ENCODE measurements at regions not wholly inside any gene's neighbourhood (a gene's known extent, or its start where the extent isn't known, plus 50 kb on each side); places are given as distances from the start of the nearest gene placed in this dataset.
A peak's percentile ranks its signal among the peaks of the same experiment; 100 is the strongest.

DNA sequence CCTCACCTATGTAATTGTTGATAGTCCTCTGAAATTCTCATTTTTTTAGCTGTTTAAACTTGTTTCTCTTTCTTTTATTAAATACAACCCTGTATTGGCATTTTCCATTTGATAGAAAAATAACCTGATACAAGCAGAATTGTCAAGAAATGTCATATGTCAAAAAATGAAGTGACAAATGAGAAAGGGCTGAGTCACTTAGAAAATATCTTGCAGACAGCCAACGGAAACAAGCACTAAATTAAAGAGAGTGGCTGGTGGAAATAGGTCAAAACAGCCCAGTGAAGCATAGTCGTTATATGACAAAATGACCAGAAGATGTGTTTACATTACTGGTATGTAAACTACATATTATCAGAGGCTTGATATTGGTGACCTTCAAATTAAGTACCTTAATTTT, 484.4 kb downstream of the PLA2G4A start:
- no peak for DNase-seq (ENCODE audit: low read depth)

DNA sequence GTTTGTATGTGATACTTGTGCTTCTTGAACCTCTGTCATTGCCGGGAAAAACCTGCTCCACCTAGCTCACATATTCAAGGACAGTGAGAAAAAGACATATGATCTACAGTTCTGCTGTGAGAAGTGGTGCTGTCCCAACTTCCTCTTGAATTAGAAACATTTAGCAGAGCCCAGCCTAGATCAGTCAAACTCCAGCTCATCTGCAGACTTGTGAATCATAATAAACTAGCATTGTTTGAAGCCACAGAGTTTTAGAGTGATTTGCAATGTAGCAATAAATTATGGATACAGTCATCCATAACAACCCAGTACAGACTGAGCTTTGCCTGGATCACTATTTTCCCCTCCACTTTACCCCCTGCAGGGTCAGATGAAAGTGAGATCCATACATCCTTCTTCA, 497.8 kb downstream of the PLA2G4A start:
- no peak for DNase-seq (ENCODE audit: low read depth)

DNA sequence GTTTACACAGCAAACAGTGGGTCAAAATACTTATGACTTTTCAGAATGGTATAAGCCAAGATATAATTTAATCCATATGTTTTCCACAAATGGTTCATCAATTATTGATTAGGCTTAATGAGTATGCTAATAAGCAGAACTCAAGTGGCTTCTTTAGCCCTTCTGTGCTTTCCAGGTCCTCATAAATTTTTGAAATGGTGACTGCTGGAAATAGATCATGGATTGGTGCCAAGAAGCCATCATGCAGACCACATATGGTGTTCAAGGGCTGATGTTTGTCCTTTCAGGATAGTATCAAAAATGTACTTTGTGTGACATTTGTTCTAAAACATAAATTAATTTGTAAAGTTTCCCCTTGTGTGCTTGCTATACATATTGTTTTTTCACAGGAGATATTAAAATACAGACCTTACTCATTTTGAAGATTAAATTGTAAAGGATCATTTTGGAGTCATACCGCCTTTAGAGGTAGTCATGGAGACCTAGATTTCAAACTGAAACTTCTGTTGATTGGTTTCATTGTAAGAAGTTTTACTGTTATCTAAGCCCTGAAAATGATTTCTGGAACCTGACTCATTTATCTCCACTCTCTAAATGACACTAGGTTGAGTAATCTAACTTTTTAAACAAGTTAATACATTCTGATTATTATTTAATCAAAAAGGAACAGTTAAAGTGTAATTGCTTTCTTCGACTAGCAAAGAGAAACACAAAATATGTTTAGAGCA, 507.9 kb downstream of the PLA2G4A start:
- no peak for DNase-seq (ENCODE audit: low read depth)

DNA sequence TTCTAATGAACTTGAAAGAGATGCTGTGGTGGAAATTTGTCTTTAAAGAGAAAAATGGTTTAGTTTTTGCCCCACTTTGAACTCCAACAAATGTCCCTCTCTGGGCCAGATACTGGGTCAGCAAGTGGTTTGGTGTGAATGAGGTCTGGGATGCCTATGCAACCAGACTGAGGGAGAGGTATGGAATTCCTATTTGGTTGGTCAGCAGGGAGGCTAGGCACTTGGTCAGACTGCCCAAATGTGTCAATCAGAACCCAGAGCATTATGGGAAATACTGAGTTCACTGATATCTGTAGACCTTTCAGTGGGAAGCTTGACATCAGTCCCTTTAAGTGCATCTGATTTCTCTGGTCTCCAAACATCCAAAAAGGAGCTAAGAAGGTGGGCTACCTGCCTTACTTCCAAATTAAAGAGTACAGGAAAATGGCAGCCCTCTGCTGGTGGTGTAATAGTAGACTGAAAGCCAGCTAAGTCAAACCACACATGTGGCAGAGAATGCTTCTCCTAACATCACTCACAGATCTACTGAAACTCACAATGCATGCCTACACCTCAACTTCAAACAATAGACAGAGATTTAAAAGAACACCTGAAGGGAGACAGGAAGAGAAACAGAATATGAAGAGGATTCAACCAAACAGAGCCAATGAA, 510.1 kb downstream of the PLA2G4A start:
- DNase-seq (ENCODE audit: low read depth), result no peak

DNA sequence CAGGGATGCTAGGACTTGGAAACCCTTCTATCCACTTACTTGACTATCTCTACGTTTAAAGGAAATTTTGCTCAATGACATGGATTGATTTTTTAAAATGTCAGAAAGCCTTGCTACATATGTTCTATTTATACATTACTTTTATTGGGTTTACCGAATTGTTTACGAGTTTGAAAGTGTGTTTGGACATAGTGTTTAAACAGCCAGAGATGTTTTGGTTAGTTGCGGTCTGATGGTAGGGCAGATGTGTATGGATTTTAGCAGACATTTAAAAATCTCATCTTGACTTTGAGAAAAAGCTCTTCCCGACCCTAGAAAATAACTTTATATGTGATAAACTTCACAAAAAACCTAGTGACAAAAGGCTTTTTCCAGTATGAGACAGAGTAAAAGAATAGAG, 513.7 kb downstream of the PLA2G4A start:
- no peak for DNase-seq (ENCODE audit: low read depth)

DNA sequence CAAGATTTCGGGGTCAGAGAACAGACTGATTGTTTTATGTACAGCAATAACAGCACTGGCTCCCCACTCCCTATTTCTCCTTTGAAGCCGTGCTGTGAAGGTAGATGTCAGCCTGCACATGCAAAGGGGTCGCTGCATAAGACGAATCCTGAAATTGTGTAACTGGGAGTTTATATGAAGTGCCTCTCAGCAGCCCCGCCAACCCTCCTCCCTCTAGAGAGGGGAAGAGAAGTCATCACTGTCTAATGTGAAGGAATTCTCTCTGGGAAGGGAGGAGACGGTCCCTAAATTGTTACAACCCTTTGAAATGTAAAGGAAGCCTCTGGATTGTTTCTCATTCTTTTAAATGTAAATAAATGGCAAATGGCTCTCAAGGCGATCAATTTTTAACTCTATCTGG, 545.3 kb downstream of the PLA2G4A start:
- DNase-seq (ENCODE audit: low read depth), result no peak

DNA sequence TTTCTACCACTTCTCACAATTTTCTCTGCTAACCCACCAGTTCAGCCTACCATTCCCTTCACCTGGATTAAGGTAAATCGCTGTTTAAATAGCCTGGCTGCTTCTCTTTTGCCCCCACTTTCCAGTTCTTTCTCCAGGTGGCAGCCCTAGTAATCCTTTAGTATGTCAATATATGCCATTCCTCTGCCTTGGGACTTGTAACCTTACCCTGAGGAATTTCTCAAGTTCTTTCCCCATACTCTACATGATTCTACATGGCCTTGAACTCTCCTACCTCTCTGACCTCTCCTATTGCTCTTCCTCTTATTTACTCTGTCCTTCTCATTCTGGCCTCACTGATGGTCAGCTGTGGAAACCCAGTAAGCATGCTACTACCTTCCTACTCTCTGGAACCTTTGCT, 546.0 kb downstream of the PLA2G4A start:
- no peak for DNase-seq (ENCODE audit: low read depth)

DNA sequence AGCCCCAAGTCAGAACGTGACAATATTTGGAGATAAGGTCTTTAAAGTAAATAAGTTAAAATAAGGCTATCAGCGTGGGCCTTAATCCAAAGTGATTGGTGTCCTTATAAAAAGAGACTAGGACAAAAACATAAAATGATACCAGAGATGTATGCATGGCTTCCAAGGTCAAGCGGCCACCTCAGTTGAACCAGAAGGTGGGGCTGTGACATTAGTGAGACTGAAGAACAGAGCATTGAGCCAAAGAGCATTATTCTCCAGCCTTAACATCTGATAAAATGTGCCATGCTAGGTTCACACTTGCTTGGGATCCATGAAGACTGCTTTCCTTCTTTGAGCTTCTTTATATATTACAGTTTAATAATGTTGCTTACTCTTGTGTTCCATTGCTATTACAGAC, 554.6 kb downstream of the PLA2G4A start:
- DNase-seq (ENCODE audit: low read depth), result no peak

DNA sequence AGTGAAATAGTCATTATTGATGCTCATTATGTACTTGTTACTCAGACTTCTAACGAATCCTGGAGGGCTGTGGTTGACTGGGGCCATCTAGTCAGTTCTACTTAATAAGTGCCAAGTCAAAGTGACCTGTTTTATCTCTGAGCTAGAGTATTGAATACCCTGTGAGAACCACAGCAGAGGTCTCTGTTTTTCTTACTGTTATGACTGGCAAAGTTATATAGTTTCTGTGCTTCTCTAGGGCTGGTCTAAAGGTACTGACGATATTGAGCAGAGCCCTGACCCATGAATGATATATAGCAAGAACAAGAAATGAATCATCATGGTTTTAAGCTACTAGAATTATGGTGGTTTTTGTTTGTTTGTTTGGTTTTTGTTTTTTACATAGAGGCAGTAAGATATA, 555.8 kb downstream of the PLA2G4A start:
- DNase-seq (ENCODE audit: low read depth), result no peak

DNA sequence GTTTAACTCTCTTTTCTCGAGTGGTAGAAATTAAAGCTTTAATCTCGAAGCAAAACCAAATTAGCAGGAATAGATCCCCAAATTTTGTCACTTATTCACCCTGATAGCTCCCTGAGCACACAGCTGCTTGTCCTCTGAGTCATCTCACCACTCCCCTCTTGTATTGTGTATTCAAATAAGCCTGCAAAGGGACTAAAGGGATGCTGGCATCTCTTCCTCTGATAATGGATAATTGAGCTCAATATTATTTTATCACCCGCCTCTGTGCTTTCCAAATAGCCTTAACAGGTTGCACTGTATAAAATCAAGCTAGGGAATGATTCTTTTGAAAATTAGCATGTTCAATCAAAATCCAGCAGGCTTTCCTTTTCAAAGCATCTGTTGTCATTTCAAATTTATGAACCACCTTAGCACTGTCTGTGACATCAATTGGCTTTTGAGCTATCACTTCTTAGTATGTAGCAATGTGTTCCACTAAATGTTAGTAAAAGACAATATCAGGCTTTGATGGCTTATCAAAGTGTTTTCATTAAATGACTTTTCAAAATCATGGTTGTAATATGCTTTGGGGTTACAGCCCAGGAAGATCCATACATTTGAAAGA, 561.6 kb downstream of the PLA2G4A start:
- no peak for DNase-seq (ENCODE audit: low read depth)

DNA sequence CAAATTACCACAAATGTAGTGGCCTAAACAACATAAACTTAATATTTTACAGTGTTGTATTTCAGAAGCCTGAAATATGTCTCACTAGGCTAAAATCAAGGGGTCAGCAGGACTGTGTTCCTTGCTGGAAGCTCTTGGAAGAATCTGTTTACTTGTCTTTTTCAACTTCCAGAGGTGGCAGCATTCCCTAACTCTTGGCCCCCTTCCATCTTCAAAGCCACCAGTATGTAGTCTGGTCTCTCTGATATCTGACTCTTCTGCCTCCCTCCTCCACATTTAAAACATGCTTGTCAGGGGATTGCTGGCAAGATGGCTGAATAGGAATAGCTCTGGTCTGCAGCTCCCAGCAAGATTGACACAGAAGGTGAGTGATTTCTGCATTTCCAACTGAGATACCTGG, 567.5 kb downstream of the PLA2G4A start:
- DNase-seq (ENCODE audit: low read depth), result no peak

DNA sequence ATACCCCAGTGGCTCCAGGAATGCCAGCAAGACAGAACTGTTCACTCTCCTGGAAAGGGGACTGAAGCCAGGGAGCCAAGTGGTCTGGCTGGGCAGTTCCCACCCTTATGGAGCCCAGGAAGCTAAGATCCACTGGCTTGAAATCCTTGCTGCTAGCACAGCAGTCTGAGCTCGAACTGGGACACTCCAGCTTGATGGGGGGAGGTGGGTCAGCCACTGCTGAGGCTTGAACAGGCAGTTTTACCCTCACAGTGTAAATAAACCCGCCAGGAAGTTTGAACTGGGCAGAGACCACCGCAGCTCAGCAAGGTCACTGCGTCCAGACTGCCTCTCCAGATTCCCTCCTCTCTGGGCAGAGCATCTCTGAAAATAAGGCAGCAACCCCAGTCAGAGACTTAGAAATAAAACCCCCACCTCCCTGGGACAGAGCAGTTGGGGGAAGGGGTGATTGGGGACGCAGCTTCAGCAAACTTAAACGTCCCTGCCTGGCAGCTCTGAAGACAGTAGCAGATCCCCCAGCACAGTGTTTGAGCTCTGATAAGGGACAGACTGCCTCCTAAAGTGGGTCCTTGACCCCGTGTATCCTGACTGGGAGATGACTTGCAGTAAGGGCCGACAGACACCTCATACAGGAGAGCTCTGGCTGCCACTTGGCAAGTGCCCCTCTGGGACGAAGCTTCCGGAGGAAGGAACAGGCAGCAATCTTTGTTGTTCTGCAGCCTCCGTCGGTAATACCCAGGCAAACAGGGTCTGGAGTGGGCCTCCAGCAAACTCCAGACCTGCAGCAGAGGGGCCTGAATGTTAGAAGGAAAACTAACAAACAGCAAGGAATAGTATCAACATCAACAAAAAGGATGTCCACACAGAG, 568.4 kb downstream of the PLA2G4A start:
- DNase-seq (ENCODE audit: low read depth), result no peak

DNA sequence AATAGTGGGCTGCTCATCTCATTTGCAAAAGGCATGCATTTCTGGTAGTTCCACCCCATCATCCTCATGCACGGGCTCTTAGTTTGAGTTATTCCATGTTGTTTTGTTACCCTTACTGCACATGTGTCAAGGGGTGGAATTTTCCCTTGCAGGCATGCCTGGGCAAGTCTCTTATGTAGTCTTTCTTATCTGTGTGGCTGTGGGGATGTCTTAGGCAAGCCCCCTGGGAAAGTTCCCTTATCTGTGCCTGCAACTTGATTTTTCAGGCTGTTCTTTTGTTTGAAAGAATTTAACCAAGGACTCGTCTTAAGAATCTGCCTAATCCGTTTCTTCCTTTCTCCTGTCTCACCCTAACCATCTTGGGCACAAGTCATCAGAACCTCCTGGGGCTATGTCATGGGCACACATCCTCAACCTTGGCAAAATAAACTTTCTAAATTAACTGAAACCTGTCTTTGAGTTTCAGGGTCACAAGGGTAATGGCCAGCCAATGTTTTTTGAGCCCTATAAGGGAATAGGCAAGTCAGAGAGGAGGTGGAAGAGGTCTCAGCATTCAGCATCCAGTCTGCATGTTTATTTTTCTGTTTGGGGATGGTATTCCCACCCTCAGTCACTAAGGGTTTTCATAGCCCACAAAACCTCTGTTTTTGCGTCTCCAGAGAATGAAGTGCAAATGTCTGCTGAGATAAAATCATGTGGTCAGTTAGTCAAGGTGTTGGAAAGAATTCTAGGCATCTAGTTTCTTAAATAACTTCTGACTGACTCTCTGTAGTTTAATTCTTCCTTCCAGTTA, 579.7 kb downstream of the PLA2G4A start:
- no peak for DNase-seq (ENCODE audit: low read depth)

DNA sequence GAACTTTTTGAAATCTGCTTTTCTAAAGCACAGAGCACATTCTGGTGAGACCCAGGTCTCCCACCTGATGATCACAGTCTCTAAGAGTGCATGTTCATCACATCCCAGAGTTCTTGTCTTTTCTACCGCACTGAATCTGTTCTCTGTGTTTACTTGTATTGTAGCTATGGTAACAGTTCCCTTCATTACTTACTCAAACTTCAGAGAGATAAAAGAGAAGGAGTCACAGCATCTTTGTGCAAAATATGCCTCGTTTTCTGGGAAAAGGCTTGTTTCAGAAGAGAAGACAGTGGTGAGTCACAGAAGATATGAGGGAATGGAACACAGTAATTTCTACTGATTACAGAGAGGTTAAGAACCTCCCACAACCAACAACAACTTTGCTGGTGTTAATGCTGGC, 580.6 kb downstream of the PLA2G4A start:
- DNase-seq (ENCODE audit: low read depth), result peak; percentile 27

DNA sequence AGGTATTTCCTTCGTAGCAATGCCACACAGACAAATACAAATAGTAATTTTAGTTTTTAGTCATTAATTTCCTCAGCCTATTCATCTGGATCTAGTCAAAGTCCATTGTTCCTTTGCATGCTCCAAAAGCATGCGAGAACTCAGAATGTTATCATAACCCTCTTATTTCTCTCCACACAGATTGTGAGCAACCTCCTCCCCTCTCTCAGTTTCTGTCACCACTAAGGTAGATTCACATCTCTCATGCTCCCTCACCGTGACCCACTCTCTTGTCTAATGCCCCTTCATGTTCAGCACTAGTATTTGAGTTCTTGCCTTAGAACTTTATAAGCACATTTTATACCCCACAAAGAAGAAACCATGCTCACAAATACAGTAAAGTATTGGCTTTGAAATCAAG, 582.4 kb downstream of the PLA2G4A start:
- DNase-seq (ENCODE audit: low read depth), result no peak

DNA sequence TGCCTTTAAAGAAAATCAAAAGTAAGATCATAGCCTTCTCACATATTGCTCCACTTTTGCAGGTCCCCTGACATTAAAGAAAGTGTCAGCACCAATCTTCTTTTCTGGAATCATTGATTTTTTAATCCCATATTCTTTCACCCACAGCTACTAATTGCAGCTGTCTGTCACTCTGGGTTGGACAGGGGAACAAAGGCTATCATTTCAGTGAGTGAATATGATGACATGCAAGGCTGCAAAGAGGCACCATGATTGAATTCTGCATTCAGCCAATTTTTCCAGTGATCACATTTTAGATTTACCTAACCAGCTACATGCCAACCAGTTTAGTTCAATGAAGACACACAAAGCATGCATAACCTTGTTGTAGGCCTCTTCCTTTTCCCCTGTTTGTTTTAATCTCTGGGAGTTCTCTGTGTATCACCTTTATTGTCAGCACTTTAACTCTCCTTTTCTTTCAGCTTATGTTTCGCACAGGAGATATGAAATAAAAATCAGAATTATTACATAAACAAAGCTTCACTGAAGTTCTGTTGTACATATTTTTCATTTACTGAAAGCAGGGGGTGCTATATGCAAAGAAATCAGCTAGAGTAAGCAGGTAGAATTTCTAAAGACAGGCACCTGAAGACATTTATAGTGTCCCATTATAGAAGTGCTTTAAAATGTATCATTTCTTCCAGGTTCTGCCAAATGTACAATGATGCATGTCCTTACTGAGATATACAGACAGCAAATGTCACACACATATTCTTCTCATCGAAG, 584.8 kb downstream of the PLA2G4A start:
- DNase-seq (ENCODE audit: low read depth), result no peak

DNA sequence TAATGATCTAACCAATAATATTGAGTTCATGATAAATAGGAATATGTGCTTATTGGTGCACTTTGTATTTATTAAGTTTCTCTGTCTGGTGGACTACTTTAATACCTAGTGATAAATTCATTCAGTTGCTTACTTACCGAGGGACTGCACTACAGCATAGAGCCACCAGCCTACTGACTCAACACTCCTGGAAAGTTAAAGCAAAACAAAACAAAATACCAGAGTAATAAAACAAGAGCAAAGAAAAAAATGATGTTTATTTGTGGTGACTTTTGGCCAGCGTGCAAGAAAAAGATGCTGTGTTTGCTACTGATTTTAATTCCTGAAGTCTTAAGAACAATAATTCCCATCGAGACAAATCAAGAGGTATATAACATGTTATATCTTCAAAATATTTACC, 586.3 kb downstream of the PLA2G4A start:
- DNase-seq (ENCODE audit: low read depth), result no peak

DNA sequence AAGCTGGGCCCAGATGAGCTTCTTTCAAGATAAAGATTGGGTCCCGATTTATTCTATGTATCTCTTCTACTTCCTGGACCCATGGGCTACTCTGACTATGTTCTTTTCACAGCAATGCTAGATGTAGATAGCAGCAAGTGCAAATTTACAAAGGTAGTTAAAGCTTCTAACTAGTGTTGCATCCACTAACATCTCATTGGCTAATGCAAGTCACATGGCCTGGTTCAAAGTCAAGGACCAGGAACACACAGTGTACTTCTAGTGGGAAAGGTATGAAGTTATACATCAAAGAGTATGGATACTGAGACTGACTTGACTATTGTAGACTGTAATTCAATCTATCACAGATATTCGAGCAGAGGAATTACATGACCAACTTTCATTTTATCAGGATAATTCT, 588.8 kb downstream of the PLA2G4A start:
- DNase-seq (ENCODE audit: low read depth), result no peak

DNA sequence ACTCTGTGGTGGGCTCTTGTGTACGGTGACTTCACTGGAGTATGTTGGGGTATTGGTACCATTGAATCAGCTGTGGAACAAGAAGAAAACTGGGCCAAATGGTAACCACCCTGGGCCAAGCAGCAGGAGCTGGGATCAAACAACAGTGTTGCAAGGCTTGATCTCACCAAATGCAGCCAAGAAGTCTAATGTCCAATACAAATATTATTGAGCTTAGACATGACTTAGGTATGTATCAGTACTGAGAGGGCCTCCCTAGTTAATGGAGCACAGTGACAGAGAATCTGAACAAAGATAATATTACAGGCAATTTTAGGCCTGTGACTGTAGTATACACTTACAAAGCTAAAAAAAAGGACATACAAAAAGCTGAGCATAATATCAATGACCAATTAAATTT, 604.8 kb downstream of the PLA2G4A start:
- DNase-seq (ENCODE audit: low read depth), result peak; percentile 21

DNA sequence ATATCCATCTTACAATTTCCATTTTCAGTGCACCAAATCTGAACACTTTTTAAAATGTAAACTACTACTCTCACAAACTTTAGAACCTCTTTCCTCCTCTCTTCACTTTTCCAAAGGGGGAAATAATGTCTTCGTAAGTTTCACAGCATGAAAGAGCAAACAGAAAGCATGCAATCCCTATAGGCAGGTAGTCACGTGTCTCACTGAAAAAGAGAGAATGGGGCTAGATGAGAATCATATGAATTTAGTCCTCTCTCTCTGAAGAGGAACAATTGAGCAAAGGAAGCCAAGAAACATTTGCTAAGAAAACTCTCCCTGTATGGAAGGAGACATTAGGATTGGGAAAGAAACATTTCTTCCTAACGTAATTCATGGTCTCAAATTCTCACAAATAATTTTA, 613.9 kb downstream of the PLA2G4A start:
- DNase-seq (ENCODE audit: low read depth), result no peak

DNA sequence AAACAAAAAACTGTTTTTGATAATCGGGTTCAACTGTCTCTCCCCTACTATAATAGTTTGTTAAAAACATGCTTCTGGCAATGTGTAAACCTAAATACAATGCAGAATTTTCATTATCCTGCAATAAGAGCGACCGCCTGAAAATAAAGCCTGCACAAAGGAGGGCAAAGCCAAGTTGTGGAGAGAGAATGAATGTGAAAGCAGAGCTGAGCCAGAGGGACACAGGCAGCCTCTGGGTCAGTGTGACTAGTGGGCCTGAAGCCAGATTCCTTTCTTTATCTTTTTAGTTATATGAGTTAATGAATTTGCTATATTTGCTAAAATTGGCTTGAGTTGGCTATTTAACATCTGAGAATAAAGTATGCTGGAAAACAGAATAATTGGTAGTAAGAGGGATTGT, 615.2 kb downstream of the PLA2G4A start:
- no peak for DNase-seq (ENCODE audit: low read depth)
